ENCODE measurements at regions not wholly inside any gene's neighbourhood (a gene's known extent, or its start where the extent isn't known, plus 50 kb on each side); places are given as distances from the start of the nearest gene placed in this dataset.

GRCh38 chr5:167903659-167904058 is 387.8 kb upstream of the WWC1 start:
- TF ChIP-seq RARB (CRISPR knock-in tag; IDR thresholded peaks at IDR 0.05) (no peak), CSDC2 (CRISPR knock-in tag; IDR thresholded peaks at IDR 0.05) (no peak), PATZ1 (CRISPR knock-in tag; IDR thresholded peaks at IDR 0.05; ENCODE audit: borderline replicate concordance) (no peak), GLIS3 (CRISPR knock-in tag; IDR thresholded peaks at IDR 0.05) (no peak), ZC3H10 (CRISPR knock-in tag; IDR thresholded peaks at IDR 0.05) (no peak), OSR1 (CRISPR knock-in tag; IDR thresholded peaks at IDR 0.05) (no peak), SNAI2 (CRISPR knock-in tag; IDR thresholded peaks at IDR 0.05) (no peak), TCF4 (CRISPR knock-in tag; IDR thresholded peaks at IDR 0.05; ENCODE audit: borderline replicate concordance) (no peak)

All from SK-N-SH treated with all-trans-retinoic acid at 6 μM for 48 hours (cell line).